Endothelial cell of umbilical vein (primary cell): ENCODE measurements at regions not wholly inside any gene's neighbourhood (a gene's known extent, or its start where the extent isn't known, plus 50 kb on each side); places are given as distances from the start of the nearest gene placed in this dataset.

Experiments
- BruUV-seq: library from RNA; stranded (reverse); fragments of 400-500 nt; replicated peaks from 2 replicates; lab custom pipeline; 2021; lab: Mats Ljungman, UMichigan
- CTCF ChIA-PET: fragments of 300-600, 350-600 bp; sonication (Branson Sonifier 250); formaldehyde crosslinking; loops from one replicate; lab custom pipeline; 2021; ENCODE audit warnings: antibody characterized with exemption, inconsistent platforms; lab: Charles Lee
- POLR2A ChIA-PET: fragments of 300-600, 350-600 bp; sonication (Branson Sonifier 250); formaldehyde crosslinking; loops from one replicate; lab custom pipeline; 2021; ENCODE audit warnings: antibody characterized with exemption, inconsistent platforms; lab: Charles Lee
- DNase-seq: peaks from one replicate; pipeline ENCODE4 v3.0.0-alpha.2; 2011; ENCODE audit warnings: low read depth, low spot score
- FAIRE-seq: peaks from 2 replicates; lab custom pipeline; 2011; peaks lifted over from hg19 to GRCh38; lab: Jason Lieb, UNC
- H2AFZ ChIP-seq: 2 replicates; pipeline ENCODE4 v1.6.0; 2012; ENCODE audit warnings: low read depth, low read length, control low read depth, inconsistent platforms
- H3K27ac ChIP-seq: 2 replicates; pipeline ENCODE4 v1.5.1; 2011; ENCODE audit warnings: low read depth, mild to moderate bottlenecking, control low read depth, low read length, moderate library complexity; ENCODE audit not compliant: insufficient read depth
- H3K27me3 ChIP-seq, 2 experiments: 2 replicates each; pipeline versions ENCODE4 v1.6.0 to v1.6.1; 2011; ENCODE audit warnings: low read length in 2 of 2, mixed read lengths in 1 of 2; ENCODE audit not compliant: control insufficient read depth in 2 of 2, insufficient read depth in 2 of 2
- H3K36me3 ChIP-seq, 2 experiments: 2 replicates in 1 of 2; 3 replicates in 1 of 2; pipeline ENCODE4 v1.5.1; 2011; ENCODE audit warnings: low read length in 2 of 2, mild to moderate bottlenecking in 1 of 2, moderate library complexity in 1 of 2; ENCODE audit not compliant: control insufficient read depth in 2 of 2, insufficient read depth in 2 of 2; ENCODE audit errors: extremely low read depth in 1 of 2
- H3K4me1 ChIP-seq: 3 replicates; pipeline ENCODE4 v1.5.1; 2011; ENCODE audit warnings: mild to moderate bottlenecking, low read length; ENCODE audit not compliant: control insufficient read depth, insufficient read depth; ENCODE audit errors: extremely low read depth
- H3K4me2 ChIP-seq: 2 replicates; pipeline ENCODE4 v1.6.1; 2011; ENCODE audit warnings: low read length, control low read depth, mixed read lengths; ENCODE audit not compliant: insufficient read depth
- H3K4me3 ChIP-seq, 3 experiments: fragments of 200-600 bp in 1 of 3; sonication (generic), shearing (Covaris generic) in 1 of 3; replicated peaks in 1 of 3; 2 replicates each; pipeline ENCODE4 v1.5.1; 2011 to 2016; ENCODE audit warnings: control low read depth in 3 of 3, low read length in 3 of 3, mild to moderate bottlenecking in 2 of 3, inconsistent platforms in 1 of 3, low read depth in 1 of 3, moderate library complexity in 1 of 3; ENCODE audit not compliant: insufficient read depth in 1 of 3
- H3K79me2 ChIP-seq: 2 replicates; pipeline ENCODE4 v1.6.0; 2012; ENCODE audit warnings: low read length, inconsistent platforms; ENCODE audit not compliant: control insufficient read depth, insufficient read depth
- H3K9ac ChIP-seq: replicated peaks from 2 replicates; pipeline ENCODE3; 2011; ENCODE audit warnings: low read length, control low read depth; ENCODE audit not compliant: insufficient read depth; ENCODE audit errors: extremely low read depth
- H3K9me1 ChIP-seq: replicated peaks from 3 replicates; pipeline ENCODE4 v1.6.0; 2011; ENCODE audit warnings: mild to moderate bottlenecking, low read length; ENCODE audit not compliant: control insufficient read depth, insufficient read depth; ENCODE audit errors: extremely low read depth
- H3K9me3 ChIP-seq: replicated peaks from 2 replicates; pipeline ENCODE4 v1.5.1; 2012; ENCODE audit warnings: low read length, inconsistent platforms; ENCODE audit not compliant: control insufficient read depth, insufficient read depth
- H4K20me1 ChIP-seq: replicated peaks from 2 replicates; pipeline ENCODE3; 2011; ENCODE audit warnings: mild to moderate bottlenecking, low read length; ENCODE audit not compliant: control insufficient read depth, insufficient read depth; ENCODE audit errors: extremely low read depth
- EZH2 ChIP-seq: IDR thresholded peaks from 2 replicates; pipeline ENCODE4 v1.6.1; 2012; ENCODE audit warnings: borderline replicate concordance, low read depth, mild to moderate bottlenecking, moderate library complexity, low read length, inconsistent platforms; ENCODE audit not compliant: severe bottlenecking
- FOS ChIP-seq: IDR thresholded peaks from 2 replicates; pipeline ENCODE4 v1.6.1; 2011; ENCODE audit warnings: mild to moderate bottlenecking, low read length, moderate library complexity, borderline replicate concordance; ENCODE audit not compliant: insufficient read depth
- GATA2 ChIP-seq: IDR thresholded peaks from 2 replicates; pipeline ENCODE4 v1.7.0; 2011; ENCODE audit warnings: low read depth, mild to moderate bottlenecking, moderate library complexity, mixed read lengths, low read length; ENCODE audit not compliant: insufficient read length, insufficient read depth
- JUN ChIP-seq: IDR thresholded peaks from 2 replicates; pipeline ENCODE4 v1.6.1; 2011; ENCODE audit warnings: borderline replicate concordance, low read depth; ENCODE audit not compliant: insufficient read length, insufficient read depth
- MYC ChIP-seq: IDR thresholded peaks from one replicate; pipeline ENCODE4 v1.6.1; 2011; ENCODE audit warnings: mild to moderate bottlenecking, low read depth, low read length
- POLR2A ChIP-seq: IDR thresholded peaks from 2 replicates; pipeline ENCODE4 v1.6.1; 2012; ENCODE audit warnings: low read depth, mild to moderate bottlenecking, control low read depth, low read length
- POLR2AphosphoS5 ChIP-seq: IDR thresholded peaks from 2 replicates; pipeline ENCODE4 v1.6.1; 2012; ENCODE audit warnings: low read depth, mild to moderate bottlenecking, control low read depth, low read length, moderate library complexity; ENCODE audit not compliant: insufficient read depth
- dilution Hi-C: fragments of 300-500 bp; cut with MboI; formaldehyde crosslinking; loops from one replicate; pipeline ENCODE4 v1.15.0; 2019; ENCODE audit warnings: low sequenced_read_pairs; ENCODE audit not compliant: extremely low pct_ligation_motif_present
- intact Hi-C: fragments of 100-400 bp; cut with micrococcal nuclease; formaldehyde crosslinking; loops from one replicate; pipeline ENCODE4 v1.10.0; 2022
- TF ChIP-seq, protein P1 (sequence below): IDR thresholded peaks from 2 replicates; pipeline ENCODE4 v1.6.1; 2011; ENCODE audit not compliant: insufficient read depth, insufficient read length
- TF ChIP-seq, protein P2 (sequence below), 2 donors: IDR thresholded peaks; 1 replicate in 1 of 2; 2 replicates in 1 of 2; pipeline ENCODE4 v1.5.1; 2011; ENCODE audit warnings: low read length in 2 of 2, mild to moderate bottlenecking in 2 of 2, moderate library complexity in 2 of 2, control low read depth in 1 of 2, inconsistent platforms in 1 of 2, low read depth in 1 of 2; ENCODE audit not compliant: insufficient read depth in 1 of 2; ENCODE audit errors: extremely low read depth in 1 of 2

DNA sequence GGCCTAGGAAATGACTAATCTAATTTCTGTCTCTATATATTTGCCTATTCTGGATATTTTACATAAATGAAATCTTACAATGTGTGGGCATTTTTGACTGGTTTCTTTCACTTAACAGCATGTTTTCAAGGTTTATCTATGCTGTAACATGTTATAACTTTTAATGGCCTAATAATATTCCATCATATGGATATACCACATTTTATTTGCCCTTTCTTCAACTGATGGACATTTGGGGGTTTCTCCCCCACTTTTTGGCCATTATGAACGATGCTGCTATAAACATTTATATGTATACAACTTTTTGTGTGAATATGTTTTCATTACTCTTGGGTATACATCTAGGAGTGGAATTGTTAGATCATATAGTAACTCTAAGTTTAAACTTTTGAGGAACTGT, 357.3 kb upstream of the ADAMTS9 start:
- Histone ChIP-seq H4K20me1 (no peaks in the 10 kb centered on the region), H3K9me1 (no peaks in the 10 kb centered on the region), H3K4me1 (peaks cover under 1% of the 10 kb centered on the region), H3K9me3 (no peaks in the 10 kb centered on the region), H3K27ac (no peak overlapping the region), H3K4me3 (no peak overlapping the region), H3K4me2 (no peak overlapping the region), H3K27me3 (no peaks in the 10 kb centered on the region), H2AFZ (no peak overlapping the region), H3K36me3 (no peaks in the 10 kb centered on the region), H3K79me2 (no peaks in the 10 kb centered on the region), H3K9ac (no peak overlapping the region)
- TF ChIP-seq POLR2A = no peak
- TF ChIP-seq EZH2 = no peak
- TF ChIP-seq, protein P1, sequence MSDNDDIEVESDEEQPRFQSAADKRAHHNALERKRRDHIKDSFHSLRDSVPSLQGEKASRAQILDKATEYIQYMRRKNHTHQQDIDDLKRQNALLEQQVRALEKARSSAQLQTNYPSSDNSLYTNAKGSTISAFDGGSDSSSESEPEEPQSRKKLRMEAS = no peak
- TF ChIP-seq, protein P2, sequence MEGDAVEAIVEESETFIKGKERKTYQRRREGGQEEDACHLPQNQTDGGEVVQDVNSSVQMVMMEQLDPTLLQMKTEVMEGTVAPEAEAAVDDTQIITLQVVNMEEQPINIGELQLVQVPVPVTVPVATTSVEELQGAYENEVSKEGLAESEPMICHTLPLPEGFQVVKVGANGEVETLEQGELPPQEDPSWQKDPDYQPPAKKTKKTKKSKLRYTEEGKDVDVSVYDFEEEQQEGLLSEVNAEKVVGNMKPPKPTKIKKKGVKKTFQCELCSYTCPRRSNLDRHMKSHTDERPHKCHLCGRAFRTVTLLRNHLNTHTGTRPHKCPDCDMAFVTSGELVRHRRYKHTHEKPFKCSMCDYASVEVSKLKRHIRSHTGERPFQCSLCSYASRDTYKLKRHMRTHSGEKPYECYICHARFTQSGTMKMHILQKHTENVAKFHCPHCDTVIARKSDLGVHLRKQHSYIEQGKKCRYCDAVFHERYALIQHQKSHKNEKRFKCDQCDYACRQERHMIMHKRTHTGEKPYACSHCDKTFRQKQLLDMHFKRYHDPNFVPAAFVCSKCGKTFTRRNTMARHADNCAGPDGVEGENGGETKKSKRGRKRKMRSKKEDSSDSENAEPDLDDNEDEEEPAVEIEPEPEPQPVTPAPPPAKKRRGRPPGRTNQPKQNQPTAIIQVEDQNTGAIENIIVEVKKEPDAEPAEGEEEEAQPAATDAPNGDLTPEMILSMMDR (IDR thresholded peaks at IDR 0.05; ENCODE audit: extremely low read depth in 1 of 2, insufficient read depth in 1 of 2, low read depth in 1 of 2, low read length in 2 of 2) = no peak
- TF ChIP-seq GATA2 = no peak
- TF ChIP-seq JUN = no peak
- TF ChIP-seq MYC = no peak
- no peak for TF ChIP-seq POLR2AphosphoS5
- no peak for TF ChIP-seq FOS
- no peak for DNase-seq
- FAIRE-seq = no peak
- dilution Hi-C loops (no loop called here), intact Hi-C loops (no loop called here)
- BruUV-seq = no TSS peak
- POLR2A ChIA-PET = no interaction called here
- CTCF ChIA-PET = interaction anchor here (1.6 kb wide), 1 partner anchor 125 kb away, joined by 4 read pairs; no protein-coding TSS in a partner anchor
